ENCODE measurements at regions not wholly inside any gene's neighbourhood (a gene's known extent, or its start where the extent isn't known, plus 50 kb on each side); places are given as distances from the start of the nearest gene placed in this dataset.
"Not testable (repeated sequence)": the region's sequence is repeated elsewhere in the genome, so short reads cannot be mapped to it uniquely, and the experiment has no call there.

DNA sequence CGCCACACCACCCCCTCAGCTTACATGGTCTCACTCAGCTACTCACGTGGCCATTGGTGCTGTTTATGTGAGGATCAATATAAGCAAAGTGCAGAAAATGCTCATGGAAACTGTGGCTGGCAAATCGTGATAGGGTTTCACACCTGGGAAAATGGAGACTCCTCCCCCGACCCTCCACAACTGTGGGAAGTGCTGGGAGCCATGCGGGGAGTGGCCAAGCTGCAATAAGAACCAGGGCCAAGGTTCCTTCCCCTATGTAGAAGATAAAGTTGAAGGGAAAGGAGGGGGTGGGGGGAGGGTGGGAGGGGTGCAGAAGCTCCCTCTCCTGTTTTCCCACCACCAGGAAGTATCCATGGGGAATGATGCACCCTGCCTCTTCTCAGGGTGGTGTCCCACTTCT, 145.5 kb upstream of the MAMLD1 start:
- DNase-seq = no peak

DNA sequence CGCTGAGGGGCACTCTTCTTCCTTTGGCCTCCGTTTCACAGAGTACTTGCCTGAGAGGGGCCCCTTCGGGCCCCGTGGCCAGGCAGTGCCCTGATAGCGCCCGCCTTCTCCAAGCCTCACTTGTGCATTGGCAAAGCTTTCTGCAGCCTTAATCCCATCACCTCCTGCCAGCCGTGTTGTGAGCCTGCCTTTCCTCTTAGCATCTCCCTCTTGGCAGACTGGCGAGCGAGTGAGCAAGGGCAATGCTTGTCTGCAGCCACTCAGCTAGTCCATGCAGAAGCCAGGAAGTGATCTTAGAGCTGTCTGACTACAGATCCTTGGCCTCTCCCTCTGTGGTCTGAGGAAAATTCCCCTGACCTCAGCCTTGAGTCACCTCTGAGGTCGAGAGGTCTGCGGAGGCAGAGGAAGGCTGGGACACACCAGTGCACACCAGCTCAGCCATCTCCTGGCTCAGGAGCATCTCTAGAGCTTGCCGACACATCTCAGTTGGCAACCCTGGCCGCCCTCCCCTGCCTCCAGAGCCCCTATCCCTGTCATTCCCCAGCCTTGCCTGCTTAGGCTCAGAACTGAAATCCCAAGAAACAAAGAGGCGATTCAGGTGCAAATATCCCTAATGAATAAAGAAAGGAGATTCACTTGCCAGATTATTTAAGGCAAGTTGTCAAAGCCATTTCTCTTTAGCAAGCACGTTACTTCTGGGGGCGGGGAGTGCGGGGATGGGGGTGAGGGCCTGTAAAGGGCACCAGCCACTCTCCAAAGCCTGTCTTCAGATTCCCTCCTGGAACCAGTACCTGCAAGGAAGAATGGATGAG, 143.5 kb upstream of the MAMLD1 start:
- no peak for DNase-seq

DNA sequence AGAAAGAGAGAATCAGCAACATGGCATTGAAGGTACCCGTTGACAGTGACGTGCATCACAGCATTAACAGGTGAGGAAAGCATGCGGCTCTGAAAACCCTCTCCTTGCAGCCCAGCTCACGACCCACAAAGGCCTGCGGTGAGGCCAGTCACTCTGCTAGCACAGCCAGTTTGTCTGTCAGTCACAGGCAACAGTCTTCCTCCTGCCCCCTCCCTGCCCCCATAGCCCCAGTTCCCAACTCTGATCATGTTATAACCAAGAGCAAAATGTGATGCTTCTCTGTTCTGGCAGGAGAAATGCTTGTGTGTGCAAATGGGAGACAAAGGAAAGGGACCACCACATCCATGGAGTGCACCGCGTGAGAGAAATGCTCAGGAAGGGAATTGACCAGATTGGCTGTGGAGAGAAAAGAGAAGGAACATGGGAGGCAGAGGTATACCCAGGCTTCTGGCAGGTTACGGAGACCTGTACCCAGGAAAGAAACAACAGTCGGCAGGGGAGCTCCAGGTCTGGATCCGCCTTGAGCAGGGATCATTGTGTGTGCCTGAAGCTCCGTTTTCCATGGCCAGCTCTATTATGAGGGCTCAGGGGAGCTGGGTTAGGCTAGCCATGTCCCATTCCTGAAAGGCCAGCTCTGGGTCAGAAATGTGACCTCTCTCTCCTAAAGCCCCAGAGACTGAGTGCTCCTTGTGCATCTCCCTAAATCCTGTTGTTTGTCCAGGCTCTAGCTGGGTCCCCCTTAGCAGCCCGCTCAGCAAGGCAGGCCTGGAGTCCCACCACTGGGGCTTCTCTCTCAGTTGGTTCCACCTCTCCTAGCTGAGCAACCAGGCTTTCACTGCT, 139.7 kb upstream of the MAMLD1 start:
- no peak for DNase-seq

DNA sequence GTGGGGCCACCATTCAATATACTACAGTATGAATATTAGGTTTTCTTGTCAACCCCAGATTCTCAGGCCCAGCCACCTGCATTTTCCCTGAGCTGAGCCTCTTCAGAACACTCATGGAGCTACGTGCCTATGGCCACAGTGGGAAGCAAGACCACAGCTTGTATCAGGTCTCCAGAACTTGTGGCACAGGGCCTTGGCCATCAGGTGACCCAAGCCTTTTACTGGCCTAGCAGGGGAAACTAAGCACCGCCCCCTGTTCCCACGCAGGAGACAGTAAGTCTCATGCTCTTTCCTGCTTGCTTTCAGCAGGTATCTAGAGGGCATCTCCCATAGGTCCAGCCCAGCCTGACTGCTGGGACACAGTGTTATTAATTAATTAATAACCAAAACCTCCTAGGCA, 138.4 kb upstream of the MAMLD1 start:
- no peak for DNase-seq

DNA sequence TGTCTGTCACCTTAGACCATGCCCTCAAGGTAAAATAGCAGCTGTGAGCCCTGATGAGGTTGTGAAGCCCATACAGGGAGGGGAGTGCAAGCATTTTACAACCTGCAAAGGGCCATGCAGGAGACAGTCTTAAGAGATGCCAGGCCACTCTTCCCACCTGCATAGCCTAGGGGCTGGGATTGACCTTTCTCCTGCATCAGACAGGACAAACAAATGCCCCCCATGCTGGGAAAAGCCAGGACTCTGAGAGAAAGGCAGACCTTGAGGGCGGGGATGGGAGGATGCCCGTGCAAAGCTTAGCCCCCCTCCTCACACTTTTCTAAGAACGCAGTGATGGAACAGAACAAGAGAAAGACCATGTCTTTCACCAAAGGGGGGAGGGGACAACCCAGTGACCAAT, 137.9 kb upstream of the MAMLD1 start:
- no peak for DNase-seq

DNA sequence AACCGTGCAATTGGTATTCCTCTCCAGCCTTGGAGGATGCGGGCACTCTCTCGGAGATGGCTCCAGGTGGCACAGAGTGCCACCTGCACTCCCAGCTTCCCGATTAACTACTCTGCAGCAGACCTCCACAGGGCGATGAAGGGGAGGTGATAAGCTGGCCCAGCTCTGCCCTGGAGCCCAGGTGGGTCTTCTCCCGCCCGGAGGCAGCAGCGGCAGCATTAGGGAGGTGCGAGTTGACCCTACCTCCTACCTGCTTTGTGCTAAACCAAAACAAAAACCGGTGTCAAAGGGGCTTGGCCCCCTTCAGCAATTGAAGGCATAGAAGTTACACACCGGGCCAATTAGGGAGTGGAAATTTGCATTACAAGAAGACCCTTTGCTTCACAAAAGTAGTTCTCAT, 137.4 kb upstream of the MAMLD1 start:
- DNase-seq = no peak

DNA sequence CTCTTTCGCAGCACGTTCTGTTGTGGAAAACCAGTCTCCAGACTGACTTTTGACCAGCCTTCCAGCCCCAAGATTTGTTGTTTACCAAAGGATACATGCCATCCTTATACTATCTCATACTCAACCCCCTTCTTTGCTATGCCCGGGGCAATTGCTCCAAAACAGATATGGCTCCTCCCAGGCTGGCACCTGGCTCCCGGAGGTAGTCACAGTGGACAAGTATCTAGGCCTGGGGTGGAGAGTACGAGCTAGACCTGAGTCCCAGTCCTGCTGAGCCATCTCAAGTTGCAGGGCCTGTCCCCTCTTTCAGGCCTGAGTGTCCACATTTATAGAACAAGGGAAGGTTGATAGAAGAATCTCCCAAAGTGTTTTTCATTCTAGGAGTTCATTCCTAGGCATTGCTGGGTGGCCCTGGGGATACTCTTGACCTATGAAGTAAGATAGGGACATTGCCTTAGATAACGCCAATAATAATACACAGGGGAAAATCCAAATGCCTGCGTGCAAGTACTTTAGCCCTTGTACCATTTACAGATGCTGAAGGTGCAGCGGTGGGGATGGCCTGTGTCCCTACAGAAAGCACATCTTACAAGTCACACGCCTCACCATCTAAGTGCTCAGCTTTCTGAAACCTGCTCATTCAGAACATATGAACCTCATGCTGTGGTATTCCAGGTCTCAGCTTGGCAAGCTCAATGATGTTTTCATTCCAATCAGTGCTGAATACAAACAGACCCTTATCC, 136.7 kb upstream of the MAMLD1 start:
- DNase-seq = no peak

DNA sequence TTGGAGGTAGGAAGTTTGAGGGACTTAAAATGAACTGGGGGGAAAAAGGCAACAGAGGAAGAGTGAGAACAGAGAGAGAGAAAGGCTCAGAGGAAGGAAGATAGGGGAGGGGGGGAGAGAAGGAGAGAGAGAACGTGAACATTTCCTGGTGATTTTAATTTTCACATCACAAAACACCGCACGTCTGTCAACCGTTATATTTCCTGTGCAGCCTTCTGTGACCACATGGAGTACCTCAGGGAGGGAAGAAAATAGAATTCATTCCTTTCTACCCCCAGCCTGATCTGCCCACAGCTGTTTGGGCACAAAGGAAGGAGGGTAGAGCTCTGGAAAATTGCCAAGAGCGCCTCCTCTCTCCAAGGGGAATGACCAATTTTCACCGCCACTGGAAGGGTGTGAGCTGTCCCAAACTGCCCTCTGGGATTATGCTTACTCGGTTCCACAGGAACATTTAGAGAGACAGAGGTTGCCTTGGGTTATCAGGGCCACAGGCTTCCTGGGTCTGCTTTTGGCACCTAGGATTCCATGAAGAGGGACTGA, 135.7 kb upstream of the MAMLD1 start:
- no peak for DNase-seq

DNA sequence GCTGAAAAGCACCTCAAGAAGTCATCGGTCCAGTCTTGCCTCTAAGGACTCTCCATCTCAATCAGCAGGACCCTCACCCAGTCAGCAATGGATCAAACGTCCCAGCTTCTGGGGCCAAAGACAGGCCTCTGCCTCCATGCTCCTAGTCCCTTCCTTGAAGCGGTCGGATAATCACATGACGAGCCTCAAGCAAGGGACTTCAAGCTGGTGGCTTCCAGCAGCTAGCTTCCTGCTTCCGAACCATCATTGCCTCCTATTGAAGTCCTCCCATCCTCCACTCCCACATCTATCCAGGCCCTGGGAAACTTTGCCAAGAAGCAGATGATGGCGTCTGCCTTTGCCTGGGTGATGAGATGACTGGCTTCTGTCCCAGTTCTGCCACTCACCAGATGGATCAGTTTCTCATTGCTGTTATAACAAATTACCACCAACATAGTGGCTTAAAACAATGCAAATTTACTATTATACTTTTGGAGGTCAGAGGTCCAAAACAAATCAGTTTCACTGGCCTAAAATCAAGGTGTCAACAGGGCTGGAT, 135.2 kb upstream of the MAMLD1 start:
- DNase-seq = no peak

DNA sequence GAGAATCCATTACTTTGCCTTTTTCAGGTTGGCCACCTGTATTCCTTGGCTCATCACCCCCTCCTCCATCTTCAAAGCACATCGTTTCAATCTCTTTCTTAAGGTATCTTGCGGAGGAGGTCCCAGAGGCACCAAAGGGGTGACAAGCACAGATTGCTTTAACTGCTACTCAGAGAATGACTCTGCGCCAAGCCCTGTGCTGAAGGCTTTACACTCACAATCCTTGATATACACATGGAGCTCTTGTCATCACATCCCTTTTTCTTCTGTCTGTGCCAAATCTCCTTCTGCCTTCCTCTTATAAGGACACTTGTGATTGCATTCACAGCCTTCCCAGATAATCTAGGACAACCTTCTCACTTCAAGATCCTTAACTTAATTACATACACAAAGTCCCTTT, 134.7 kb upstream of the MAMLD1 start:
- no peak for DNase-seq

DNA sequence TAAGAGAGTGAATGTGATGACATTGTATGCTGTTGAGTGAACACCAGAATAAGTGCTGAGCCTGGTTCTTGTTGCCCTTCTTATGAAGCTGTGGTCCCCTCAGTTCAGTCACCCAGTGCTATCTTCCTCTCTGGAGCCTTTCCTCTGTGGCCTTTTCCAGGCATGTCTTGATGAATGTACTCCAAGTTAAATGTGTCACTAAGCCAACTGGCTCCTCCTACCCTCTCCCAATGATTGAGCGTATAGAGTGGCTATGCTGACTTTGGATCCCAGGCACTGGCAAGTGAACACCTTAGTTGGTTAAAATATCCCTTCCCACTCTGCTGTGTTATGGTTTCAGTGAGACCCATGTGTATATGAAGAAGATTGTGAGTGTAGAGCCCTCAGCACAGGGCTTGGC, 134.1 kb upstream of the MAMLD1 start:
- DNase-seq = no peak

DNA sequence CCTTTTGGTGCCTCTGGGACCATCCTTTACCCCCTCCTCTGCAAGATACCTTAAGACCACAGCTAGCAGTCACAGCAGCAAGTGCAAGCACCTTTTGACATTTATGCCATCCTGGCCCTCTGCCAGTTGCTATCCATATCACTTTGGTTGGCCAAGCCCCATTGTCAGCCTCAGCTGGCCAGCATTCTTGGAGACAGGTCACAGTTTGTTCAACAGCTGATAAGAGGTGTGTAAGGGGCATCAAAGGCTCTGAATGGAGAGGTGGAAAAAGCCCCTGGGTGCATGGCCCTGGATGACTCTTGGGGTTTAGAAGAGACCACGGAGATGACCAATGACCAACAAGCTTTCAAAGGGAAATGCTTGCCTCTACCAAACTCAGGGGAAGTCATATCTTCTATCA, 133.6 kb upstream of the MAMLD1 start:
- no peak for DNase-seq

DNA sequence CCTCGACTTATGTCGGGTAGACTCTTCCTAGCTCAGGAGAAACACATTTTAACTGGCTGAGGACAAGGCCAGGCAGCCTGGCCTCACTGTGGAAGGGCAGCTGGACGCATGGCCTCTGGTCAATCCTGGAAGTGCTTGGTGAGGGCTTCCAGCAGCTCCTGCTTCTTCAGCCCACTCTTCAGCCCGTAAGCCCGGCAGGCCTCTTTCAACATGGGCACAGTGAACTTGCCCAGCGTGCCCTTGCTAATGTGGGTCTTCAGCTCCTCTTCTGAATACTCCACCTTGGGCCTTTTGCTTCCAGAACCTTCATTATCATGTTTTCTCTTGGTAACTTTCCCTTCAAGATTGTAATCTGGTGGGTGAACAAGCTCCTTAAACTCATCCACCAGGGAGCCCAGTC, 132.2 kb upstream of the MAMLD1 start:
- not testable (repeated sequence) for DNase-seq

DNA sequence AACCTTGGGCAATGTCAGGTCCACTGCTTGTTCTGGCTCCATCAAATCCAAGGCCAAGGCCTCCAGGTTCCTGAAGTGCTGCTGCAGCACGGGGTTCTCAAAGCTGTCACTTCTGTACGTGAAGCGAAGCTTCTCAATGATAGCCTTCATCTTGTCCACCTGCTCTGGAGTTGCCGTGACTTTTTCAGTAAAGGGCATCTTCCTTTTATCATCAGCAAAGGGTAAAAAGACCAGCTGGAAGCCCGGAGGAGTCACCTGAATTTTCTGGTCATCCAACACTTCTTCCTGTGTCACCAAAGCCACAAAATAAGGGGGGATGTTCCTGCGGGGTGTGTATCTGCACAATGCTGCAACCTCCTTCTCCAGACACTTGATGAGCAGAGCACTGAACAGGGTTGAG, 131.7 kb upstream of the MAMLD1 start:
- DNase-seq = not testable (repeated sequence)

DNA sequence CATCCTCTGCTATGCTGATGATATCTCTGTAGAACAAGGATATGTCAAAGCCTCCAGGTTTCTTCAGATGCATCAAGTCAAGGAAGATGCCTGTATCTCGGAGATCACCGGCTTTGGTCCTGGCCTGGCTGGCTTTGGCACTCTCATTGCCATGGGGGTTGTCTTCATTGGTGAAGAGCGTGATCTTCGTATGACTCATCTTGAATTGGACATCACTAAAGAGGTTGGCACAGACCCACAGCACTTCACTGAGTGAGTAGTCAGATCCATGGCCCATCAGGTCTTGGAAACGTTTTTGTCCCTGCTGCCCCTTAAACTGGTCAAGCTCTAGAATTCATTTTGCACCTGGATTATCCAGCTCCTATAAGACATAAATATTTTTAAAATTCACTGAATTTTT, 130.9 kb upstream of the MAMLD1 start:
- not testable (repeated sequence) for DNase-seq

DNA sequence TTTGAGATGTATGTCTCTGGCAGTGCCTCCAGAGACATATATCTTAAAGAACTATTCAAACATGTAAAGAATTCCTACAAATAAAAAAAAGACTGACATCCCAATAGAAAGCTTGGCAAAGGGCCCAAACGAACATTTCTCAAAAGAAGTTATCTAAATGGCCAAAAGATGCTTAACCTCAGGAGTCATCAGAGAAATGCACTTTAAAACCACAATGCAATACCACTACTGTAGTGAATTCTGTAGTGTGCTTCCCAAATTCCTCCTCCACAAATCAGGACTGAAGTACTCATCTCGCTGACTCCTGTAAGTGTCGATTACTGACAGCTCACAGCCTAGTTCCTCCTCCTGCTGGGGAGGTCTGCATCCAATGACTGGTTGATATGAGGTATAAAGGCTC, 129.0 kb upstream of the MAMLD1 start:
- DNase-seq = no peak

DNA sequence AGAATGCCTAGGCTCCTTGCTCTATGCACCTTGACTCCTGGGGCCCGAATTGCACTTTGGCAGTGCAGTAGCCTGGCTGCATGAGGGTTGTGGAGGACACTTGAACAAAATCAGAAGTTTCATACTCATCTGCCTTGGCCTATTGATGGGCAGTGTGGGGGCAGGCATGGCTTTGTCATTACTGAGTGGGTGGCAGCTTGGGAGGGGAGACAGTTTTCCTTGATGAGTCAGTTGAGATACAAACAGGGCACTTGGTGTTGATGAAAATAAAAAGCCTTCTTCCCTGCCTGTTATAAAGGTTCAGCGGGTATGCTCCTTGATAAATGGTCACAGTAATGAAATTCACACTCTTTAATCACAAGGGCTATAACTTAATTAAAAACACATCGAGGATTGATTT, 126.8 kb upstream of the MAMLD1 start:
- DNase-seq = no peak

DNA sequence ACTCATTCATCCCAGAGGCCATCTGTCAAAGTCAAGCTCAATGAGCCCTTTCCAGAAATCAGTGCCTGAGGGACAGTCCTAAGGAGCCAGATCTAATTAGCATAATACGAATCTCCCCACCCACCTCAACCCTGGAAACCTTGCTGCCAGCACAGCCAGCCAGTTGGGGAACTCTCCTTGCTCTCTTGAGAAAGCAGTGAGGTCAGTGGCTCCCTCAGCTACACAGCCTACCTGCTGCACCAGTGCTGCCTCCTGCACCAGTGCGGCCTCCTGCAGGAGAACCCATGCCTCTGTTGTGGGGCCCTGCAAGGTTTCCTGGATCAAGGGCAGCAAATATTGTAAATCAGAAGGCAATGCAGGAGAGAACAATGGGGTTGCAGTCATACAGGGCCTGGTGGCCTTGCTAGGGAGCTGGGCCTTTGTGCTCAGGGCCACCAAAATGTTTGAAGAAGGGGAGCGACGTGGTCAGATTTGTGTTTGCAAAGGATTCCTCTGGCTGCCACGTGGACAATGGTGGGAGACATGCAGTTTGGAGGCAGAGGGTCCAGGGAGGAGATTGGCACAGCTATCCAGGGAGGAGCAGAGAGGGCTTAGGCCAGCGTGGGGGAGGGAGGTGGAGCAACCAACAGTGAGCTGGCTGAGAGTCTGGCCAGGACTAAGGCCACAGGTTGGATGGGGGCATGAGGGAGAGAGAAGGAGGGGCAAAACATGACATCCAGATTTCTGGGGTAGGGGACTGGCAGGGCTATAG, 124.3 kb upstream of the MAMLD1 start:
- DNase-seq = no peak

DNA sequence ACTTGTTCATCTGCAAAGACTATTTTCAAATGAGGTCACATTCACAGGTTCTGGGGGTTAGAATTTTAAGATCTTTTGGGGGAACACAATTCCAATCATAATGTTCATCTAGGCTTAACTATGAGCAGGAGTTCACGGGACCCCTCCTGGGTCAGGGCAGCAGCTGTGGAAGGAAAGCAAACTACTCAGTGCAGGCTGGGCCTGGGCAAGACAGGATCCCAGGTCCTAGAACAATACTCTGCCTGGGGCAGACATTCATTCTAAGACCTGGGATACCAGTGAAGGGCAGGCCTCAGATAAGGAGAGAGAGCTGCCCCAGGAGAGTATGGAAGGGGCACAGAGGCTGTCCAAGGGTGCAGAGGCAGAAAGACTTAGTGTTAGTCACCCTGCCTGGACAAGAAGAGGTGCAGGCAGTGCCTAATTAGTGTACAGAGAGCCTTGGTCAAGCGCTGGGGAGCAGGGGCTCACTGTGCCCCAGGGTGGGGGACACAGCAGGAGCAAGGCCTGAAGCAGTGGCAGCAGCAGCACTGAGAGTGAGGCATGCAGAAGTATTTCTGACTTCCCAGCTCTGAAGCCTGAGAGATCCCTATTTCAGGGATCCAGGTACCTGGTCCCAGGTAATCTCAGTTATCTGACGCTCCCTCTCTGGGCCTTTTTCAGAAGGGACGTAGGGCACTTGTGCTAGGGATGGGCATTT, 123.0 kb upstream of the MAMLD1 start:
- no peak for DNase-seq

DNA sequence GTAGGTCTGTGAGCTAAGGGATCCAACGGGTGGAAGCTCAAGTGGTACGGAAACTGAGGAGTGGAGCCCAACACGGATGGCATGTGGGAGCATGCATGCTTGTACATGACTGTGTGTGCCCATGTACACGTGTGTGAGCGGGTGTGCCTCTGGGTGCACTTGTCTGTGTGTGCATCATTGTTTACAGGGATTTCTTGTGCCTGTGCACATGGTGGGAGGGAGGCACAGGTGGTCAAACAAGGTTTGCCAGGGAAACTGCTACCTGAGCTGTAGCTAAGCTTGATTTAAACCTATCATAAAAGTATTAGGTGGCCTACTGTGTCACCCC, 122.5 kb upstream of the MAMLD1 start:
- no peak for DNase-seq

DNA sequence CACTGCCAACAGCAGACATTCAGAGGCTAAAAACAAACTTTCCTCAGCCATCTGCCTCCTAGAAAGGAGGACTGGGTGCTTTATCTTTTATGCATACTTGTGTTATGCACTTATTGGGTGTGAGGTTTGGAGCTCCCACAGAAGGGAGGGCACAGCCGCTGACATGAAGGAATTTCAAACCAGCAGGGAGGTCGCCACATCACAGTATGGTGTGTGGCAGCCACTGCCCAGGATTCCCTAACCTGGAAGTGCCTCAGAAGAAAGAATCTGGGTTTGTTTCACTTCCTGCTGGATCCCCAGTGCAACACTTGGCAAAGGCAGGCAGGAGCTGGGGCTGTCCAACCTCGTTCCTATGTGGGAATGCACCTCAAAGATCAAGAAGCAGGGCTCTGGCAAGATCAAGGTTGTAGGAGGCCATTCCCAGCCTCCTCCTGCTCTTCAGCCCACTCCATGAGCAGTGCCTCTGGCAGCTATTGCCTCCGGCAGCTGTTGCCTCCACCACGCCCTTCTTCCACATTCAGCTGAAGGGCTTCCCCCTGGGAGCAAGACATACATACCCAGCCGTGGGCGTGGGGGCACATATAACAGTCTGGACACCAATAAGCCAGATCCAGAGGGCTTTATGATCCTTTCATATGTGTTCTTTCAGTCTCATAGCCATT, 109.0 kb upstream of the MAMLD1 start:
- no peak for DNase-seq
